ENCODE measurements at regions not wholly inside any gene's neighbourhood (a gene's known extent, or its start where the extent isn't known, plus 50 kb on each side); places are given as distances from the start of the nearest gene placed in this dataset.

DNA sequence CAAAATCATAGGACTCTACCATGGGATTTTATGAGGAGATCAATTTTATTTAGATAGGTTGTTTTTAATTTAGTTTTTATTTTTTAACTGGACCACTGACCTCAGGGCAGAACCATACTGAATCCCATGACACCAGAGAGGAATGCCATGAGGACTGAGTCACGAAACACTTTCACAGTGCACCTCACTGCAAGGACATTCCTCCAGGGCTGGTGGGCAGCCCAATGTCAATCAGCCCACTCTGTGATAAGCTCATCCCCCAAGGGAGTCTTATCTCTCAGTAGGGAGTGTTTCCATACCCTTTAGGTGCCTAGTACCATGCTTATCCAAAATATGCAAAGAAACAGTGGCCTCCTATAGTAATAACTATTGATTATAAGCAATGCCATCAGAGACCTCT, 224.5 kb upstream of the CDH6 start:
- TF ChIP-seq POLR2AphosphoS5 (IDR thresholded peaks at IDR 0.05): no peak
- TF ChIP-seq, protein P1, sequence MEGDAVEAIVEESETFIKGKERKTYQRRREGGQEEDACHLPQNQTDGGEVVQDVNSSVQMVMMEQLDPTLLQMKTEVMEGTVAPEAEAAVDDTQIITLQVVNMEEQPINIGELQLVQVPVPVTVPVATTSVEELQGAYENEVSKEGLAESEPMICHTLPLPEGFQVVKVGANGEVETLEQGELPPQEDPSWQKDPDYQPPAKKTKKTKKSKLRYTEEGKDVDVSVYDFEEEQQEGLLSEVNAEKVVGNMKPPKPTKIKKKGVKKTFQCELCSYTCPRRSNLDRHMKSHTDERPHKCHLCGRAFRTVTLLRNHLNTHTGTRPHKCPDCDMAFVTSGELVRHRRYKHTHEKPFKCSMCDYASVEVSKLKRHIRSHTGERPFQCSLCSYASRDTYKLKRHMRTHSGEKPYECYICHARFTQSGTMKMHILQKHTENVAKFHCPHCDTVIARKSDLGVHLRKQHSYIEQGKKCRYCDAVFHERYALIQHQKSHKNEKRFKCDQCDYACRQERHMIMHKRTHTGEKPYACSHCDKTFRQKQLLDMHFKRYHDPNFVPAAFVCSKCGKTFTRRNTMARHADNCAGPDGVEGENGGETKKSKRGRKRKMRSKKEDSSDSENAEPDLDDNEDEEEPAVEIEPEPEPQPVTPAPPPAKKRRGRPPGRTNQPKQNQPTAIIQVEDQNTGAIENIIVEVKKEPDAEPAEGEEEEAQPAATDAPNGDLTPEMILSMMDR (IDR thresholded peaks at IDR 0.05): no peak
